Panc1 (cell line): ENCODE measurements at regions not wholly inside any gene's neighbourhood (a gene's known extent, or its start where the extent isn't known, plus 50 kb on each side); places are given as distances from the start of the nearest gene placed in this dataset.

Source experiments
- POLR2AphosphoS5 ChIP-seq: IDR thresholded peaks from 2 replicates; pipeline ENCODE4 v1.6.1; 2012; ENCODE audit warnings: mild to moderate bottlenecking, low read depth, low read length, moderate library complexity
- SIN3A ChIP-seq: IDR thresholded peaks from 2 replicates; pipeline ENCODE4 v1.6.1; 2012; ENCODE audit warnings: low read depth, mild to moderate bottlenecking, low read length, moderate library complexity, borderline replicate concordance; ENCODE audit not compliant: insufficient read depth
- TCF7L2 ChIP-seq: IDR thresholded peaks from 2 replicates; pipeline ENCODE4 v1.6.1; 2011; ENCODE audit warnings: mild to moderate bottlenecking, low read depth, low read length, inconsistent platforms
- TF ChIP-seq, protein P1 (sequence below): fragments of 450-650 bp; IDR thresholded peaks from 2 replicates; pipeline ENCODE4 v1.5.1; 2017; ENCODE audit warnings: mild to moderate bottlenecking
- TF ChIP-seq, protein P2 (sequence below), 2 experiments: IDR thresholded peaks; 2 replicates each; pipeline ENCODE4 v1.6.1; 2011 to 2012; ENCODE audit warnings: low read depth in 2 of 2, control low read depth in 1 of 2, low read length in 1 of 2, mild to moderate bottlenecking in 1 of 2, moderate library complexity in 1 of 2; ENCODE audit not compliant: insufficient read depth in 1 of 2

DNA sequence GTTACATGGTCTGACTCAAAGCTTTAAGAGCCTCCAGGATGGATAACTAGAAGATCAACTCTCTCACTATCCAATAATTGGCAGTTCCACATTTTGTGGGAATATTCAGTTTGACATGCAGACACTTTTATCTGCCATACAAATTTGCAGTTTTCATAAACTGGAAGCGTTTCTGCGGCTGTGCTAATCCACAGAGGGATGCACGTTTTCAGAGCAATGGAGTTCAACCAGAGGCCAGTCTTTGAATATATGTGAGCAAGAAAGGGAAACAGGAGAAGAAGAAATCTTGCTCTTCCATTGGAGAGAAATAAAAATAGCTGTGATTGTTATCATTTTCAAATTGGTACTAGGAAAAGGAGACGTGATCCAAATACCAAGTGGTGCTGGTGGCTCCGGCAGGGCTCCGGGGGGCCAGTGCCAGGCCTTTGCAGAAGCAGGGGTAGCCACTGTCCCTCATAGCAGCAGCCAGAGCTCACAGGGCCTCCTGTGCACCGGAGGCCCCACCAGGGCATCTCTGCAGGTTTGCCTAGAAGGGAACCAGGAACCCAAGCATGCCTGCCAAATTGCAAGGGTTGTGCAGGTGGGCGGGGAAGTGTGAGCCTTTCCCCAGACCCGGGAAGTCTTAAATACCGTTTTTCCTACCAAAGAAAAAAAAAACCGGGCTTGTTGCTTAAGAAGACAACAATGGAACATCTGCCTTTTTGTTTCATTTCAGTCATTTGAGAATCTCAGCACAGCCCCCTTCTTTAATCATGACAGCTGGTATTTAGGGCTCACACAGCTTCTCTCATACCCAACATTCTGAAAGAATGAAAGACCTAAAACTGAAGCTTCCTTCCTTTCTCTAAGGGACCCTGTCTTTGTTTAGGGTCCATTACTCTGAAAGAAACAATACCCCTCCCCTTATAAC is 791.1 kb upstream of the SOX11 start:
- TF ChIP-seq, protein P1, sequence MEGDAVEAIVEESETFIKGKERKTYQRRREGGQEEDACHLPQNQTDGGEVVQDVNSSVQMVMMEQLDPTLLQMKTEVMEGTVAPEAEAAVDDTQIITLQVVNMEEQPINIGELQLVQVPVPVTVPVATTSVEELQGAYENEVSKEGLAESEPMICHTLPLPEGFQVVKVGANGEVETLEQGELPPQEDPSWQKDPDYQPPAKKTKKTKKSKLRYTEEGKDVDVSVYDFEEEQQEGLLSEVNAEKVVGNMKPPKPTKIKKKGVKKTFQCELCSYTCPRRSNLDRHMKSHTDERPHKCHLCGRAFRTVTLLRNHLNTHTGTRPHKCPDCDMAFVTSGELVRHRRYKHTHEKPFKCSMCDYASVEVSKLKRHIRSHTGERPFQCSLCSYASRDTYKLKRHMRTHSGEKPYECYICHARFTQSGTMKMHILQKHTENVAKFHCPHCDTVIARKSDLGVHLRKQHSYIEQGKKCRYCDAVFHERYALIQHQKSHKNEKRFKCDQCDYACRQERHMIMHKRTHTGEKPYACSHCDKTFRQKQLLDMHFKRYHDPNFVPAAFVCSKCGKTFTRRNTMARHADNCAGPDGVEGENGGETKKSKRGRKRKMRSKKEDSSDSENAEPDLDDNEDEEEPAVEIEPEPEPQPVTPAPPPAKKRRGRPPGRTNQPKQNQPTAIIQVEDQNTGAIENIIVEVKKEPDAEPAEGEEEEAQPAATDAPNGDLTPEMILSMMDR: no peak
- no peak for TF ChIP-seq POLR2AphosphoS5
- TF ChIP-seq, protein P2, sequence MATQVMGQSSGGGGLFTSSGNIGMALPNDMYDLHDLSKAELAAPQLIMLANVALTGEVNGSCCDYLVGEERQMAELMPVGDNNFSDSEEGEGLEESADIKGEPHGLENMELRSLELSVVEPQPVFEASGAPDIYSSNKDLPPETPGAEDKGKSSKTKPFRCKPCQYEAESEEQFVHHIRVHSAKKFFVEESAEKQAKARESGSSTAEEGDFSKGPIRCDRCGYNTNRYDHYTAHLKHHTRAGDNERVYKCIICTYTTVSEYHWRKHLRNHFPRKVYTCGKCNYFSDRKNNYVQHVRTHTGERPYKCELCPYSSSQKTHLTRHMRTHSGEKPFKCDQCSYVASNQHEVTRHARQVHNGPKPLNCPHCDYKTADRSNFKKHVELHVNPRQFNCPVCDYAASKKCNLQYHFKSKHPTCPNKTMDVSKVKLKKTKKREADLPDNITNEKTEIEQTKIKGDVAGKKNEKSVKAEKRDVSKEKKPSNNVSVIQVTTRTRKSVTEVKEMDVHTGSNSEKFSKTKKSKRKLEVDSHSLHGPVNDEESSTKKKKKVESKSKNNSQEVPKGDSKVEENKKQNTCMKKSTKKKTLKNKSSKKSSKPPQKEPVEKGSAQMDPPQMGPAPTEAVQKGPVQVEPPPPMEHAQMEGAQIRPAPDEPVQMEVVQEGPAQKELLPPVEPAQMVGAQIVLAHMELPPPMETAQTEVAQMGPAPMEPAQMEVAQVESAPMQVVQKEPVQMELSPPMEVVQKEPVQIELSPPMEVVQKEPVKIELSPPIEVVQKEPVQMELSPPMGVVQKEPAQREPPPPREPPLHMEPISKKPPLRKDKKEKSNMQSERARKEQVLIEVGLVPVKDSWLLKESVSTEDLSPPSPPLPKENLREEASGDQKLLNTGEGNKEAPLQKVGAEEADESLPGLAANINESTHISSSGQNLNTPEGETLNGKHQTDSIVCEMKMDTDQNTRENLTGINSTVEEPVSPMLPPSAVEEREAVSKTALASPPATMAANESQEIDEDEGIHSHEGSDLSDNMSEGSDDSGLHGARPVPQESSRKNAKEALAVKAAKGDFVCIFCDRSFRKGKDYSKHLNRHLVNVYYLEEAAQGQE (IDR thresholded peaks at IDR 0.05; ENCODE audit: insufficient read depth in 1 of 2, low read depth in 2 of 2, low read length in 1 of 2): no peak
- TF ChIP-seq TCF7L2: no peak
- TF ChIP-seq SIN3A: no peak
